ENCODE measurements at regions not wholly inside any gene's neighbourhood (a gene's known extent, or its start where the extent isn't known, plus 50 kb on each side); places are given as distances from the start of the nearest gene placed in this dataset.

DNA sequence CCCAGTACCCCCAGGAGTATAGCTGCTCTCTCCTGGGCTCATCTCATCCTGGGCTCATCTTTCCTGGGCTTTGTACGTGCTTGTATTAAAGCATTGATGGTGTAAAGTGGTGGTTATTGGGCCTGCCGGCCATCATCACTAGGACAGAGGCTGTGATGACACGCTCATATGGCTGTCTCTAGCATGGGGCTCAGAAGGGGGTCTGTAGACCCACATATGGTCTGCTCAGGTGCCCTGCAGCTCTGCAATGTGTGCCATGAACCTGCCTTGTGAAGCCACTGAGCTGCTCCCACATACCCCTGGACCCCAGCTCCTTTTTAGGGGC, 143.4 kb downstream of the CDC5L start:
- no peaks in the 10 kb centered on the region for H3K27me3 ChIP-seq (ENCODE audit: insufficient read depth, low read depth, low read length)
- TF ChIP-seq REST (IDR thresholded peaks at IDR 0.05; ENCODE audit: borderline replicate concordance) (no peak), EZH2 (IDR thresholded peaks at IDR 0.05; ENCODE audit: borderline replicate concordance, insufficient read depth, low read length, poor library complexity, severe bottlenecking) (no peak), SMC3 (conservative IDR thresholded peaks at IDR 0.05; ENCODE audit: poor library complexity) (no peak), POLR2AphosphoS5 (IDR thresholded peaks at IDR 0.05) (no peak), MXI1 (conservative IDR thresholded peaks at IDR 0.05; ENCODE audit: poor library complexity, severe bottlenecking) (no peak), RAD21 (conservative IDR thresholded peaks at IDR 0.05) (no peak), CTCF (IDR thresholded peaks at IDR 0.05; ENCODE audit: poor library complexity, severe bottlenecking) (no peak), EP300 (conservative IDR thresholded peaks at IDR 0.05; ENCODE audit: poor library complexity, severe bottlenecking) (no peak), TAF1 (IDR thresholded peaks at IDR 0.05; ENCODE audit: low read depth) (no peak)
- no peaks in the 10 kb centered on the region for H3K9me3 ChIP-seq (ENCODE audit: low read length)
- H3K4me2 ChIP-seq (ENCODE audit: low read length): no peak overlapping the region
- H3K36me3 ChIP-seq (ENCODE audit: insufficient read depth, low read length): no peaks in the 10 kb centered on the region
- H3K4me3 ChIP-seq (ENCODE audit: low read length): no peak overlapping the region
- H4K20me1 ChIP-seq (ENCODE audit: insufficient read depth): no peaks in the 10 kb centered on the region
- H2AFZ ChIP-seq (ENCODE audit: low read depth, low read length): no peak overlapping the region
- H3F3A ChIP-seq (ENCODE audit: insufficient read depth, low read length, poor library complexity, severe bottlenecking): no peaks in the 10 kb centered on the region
- H3K27ac ChIP-seq (ENCODE audit: low read length): no peak overlapping the region
- H3K9me2 ChIP-seq (ENCODE audit: insufficient read depth, low read length): no peaks in the 10 kb centered on the region
- no peaks in the 10 kb centered on the region for H3K79me2 ChIP-seq (replicated peaks; ENCODE audit: insufficient read depth, low read length)
- H3K9ac ChIP-seq (ENCODE audit: low read length): no peak overlapping the region

- H3K9me3 ChIP-seq (ENCODE audit: low read length): no peaks in the 10 kb centered on the region
- no peaks in the 10 kb centered on the region for H3K27me3 ChIP-seq (ENCODE audit: insufficient read depth, low read depth, low read length)
- H3K79me2 ChIP-seq (replicated peaks; ENCODE audit: insufficient read depth, low read length): no peaks in the 10 kb centered on the region
- H3K4me2 ChIP-seq (ENCODE audit: low read length): no peak overlapping the region
- no peak overlapping the region for H3K27ac ChIP-seq (ENCODE audit: low read length)
- no peak overlapping the region for H3K9ac ChIP-seq (ENCODE audit: low read length)
- no peak overlapping the region for H2AFZ ChIP-seq (ENCODE audit: low read depth, low read length)
- no peaks in the 10 kb centered on the region for H4K20me1 ChIP-seq (ENCODE audit: insufficient read depth)
- H3K36me3 ChIP-seq (ENCODE audit: insufficient read depth, low read length): no peaks in the 10 kb centered on the region
- no peak overlapping the region for H3K4me3 ChIP-seq (ENCODE audit: low read length)
- no peaks in the 10 kb centered on the region for H3F3A ChIP-seq (ENCODE audit: insufficient read depth, low read length, poor library complexity, severe bottlenecking)
- TF ChIP-seq MXI1 (conservative IDR thresholded peaks at IDR 0.05; ENCODE audit: poor library complexity, severe bottlenecking): no peak
- no peak for TF ChIP-seq CTCF (IDR thresholded peaks at IDR 0.05; ENCODE audit: poor library complexity, severe bottlenecking)
- no peak for TF ChIP-seq REST (IDR thresholded peaks at IDR 0.05; ENCODE audit: borderline replicate concordance)
- TF ChIP-seq SMC3 (conservative IDR thresholded peaks at IDR 0.05; ENCODE audit: poor library complexity): no peak
- TF ChIP-seq RAD21 (conservative IDR thresholded peaks at IDR 0.05): no peak
- TF ChIP-seq EZH2 (IDR thresholded peaks at IDR 0.05; ENCODE audit: borderline replicate concordance, insufficient read depth, low read length, poor library complexity, severe bottlenecking): no peak
- TF ChIP-seq TAF1 (IDR thresholded peaks at IDR 0.05; ENCODE audit: low read depth): no peak
- no peak for TF ChIP-seq EP300 (conservative IDR thresholded peaks at IDR 0.05; ENCODE audit: poor library complexity, severe bottlenecking)
- TF ChIP-seq POLR2AphosphoS5 (IDR thresholded peaks at IDR 0.05): no peak
- no peaks in the 10 kb centered on the region for H3K9me2 ChIP-seq (ENCODE audit: insufficient read depth, low read length)
Observed at GRCh38 chr6:44531442-44532015, 144.0 kb downstream of the CDC5L start.

Data from neural cell (in vitro differentiated cells).